ENCODE measurements at regions not wholly inside any gene's neighbourhood (a gene's known extent, or its start where the extent isn't known, plus 50 kb on each side); places are given as distances from the start of the nearest gene placed in this dataset.

- TF ChIP-seq CTCF (IDR thresholded peaks at IDR 0.05) (no peak), POLR2A (IDR thresholded peaks at IDR 0.05) (no peak)
These were observed 558.6 kb upstream of the SEMA6A start for GRCh38 chr5:117133198-117133597.
